AG09319 (cell line): ENCODE measurements at regions not wholly inside any gene's neighbourhood (a gene's known extent, or its start where the extent isn't known, plus 50 kb on each side); places are given as distances from the start of the nearest gene placed in this dataset.

Experiments
- DNase-seq: peaks from one replicate; pipeline ENCODE4 v3.0.0-alpha.2; 2010; ENCODE audit warnings: low read depth; ENCODE audit errors: extremely low read depth
- TF ChIP-seq, protein P1 (sequence below): IDR thresholded peaks from 2 replicates; pipeline ENCODE4 v1.5.1; 2011; ENCODE audit warnings: low read depth, mild to moderate bottlenecking, inconsistent platforms, low read length, moderate library complexity

DNA sequence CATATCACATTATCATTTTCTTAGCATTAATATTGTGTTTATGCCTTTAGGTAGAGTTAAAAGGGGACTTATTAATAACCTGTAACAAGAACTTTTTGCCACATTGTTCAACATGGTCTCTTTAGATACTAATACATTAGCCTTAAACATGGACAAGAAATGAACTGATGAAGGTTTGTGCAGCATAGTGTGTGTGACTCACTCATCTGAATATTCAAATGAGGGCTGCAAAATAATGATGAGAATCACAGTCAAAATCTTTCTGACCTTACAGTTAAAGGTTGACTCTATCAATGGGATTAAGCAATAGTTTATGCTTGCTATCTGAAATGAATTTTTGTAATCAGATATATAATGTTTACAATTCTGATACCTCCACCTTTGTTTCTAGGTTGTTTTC is 1189.3 kb upstream of the CITED2 start:
- DNase-seq: no peak
- TF ChIP-seq, protein P1, sequence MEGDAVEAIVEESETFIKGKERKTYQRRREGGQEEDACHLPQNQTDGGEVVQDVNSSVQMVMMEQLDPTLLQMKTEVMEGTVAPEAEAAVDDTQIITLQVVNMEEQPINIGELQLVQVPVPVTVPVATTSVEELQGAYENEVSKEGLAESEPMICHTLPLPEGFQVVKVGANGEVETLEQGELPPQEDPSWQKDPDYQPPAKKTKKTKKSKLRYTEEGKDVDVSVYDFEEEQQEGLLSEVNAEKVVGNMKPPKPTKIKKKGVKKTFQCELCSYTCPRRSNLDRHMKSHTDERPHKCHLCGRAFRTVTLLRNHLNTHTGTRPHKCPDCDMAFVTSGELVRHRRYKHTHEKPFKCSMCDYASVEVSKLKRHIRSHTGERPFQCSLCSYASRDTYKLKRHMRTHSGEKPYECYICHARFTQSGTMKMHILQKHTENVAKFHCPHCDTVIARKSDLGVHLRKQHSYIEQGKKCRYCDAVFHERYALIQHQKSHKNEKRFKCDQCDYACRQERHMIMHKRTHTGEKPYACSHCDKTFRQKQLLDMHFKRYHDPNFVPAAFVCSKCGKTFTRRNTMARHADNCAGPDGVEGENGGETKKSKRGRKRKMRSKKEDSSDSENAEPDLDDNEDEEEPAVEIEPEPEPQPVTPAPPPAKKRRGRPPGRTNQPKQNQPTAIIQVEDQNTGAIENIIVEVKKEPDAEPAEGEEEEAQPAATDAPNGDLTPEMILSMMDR: no peak

DNA sequence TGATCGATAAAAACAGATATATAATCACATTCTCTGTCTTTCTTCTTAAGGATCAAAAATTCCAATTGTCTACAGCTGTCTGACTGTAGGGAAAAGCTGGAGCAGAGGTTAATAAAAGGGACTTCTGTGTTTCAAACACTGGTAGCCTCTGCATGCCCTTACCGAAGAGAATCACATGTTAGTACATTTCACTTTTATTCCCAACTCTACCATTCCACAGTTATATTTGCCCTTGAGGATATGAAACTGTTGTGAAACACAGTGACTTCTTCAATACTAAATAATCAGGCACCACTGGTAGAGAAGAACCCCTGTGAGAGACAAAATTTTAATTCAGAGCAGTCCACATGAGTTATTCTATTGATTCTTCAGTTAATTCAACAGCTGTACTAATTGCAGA is 1187.3 kb upstream of the CITED2 start:
- TF ChIP-seq, protein P1: no peak
- DNase-seq: no peak

GRCh38 chr6:140560671-140561070 is 1186.2 kb upstream of the CITED2 start:
- TF ChIP-seq, protein P1: no peak
- DNase-seq: no peak

DNA sequence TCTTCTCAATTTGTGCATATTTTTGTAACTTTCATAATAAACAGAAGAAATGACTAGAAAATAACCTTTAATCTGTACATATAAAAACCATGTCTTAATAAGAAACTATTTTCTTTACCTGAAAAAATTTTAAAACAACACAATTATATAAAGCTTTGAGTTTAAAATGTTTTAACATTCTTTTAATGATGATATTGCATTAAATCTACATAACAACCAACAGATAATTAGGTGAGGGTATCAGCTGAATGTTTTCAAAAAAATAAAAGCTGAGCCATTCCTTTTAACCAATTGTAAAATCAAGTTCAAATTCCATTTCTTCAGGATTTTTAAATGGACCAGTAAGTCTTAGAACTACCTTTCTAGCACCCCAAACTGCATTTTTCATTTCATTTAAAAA is 1185.0 kb upstream of the CITED2 start:
- TF ChIP-seq, protein P1: no peak
- DNase-seq: no peak

GRCh38 chr6:140554421-140554820 is 1180.0 kb upstream of the CITED2 start:
- no peak for DNase-seq
- TF ChIP-seq, protein P1: no peak

GRCh38 chr6:140548366-140548765 is 1173.9 kb upstream of the CITED2 start:
- no peak for DNase-seq
- TF ChIP-seq, protein P1: no peak

DNA sequence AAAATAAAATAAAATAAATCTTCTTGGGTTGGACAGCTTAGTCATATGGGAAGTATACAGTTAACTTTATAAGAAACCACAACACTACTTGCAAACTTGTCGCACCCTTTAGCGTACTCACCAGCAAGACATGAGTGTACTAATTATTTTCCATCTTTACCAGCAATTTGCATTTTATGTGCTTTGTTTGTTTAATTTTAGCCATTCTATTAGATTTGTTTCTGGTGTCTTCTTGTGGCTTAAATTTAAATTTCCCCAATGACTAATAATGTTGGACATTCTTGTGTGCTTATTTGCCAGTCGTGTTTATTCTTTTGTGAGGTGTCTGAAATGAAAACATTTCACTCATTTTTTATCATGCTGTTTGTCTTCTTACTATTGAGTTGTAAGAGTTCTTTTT is 1172.2 kb upstream of the CITED2 start:
- TF ChIP-seq, protein P1: no peak
- no peak for DNase-seq

DNA sequence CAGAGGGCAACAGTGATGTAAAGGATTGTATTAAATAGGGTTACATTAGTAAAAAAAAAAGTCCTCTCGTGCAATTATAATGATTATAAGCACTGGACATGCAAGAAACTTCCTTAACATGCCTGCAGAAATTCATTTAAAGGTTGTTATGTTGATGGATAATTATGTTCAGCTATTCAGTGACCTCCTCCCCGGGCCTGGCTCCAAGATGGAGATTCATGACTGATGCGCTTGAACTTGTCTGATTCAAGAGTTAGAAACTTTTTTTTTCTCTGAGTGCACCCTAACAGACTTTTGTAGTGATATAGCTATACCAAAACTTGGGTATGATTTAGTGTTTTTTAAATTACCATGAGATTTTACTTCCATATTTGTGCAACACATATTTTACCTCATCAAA is 1170.0 kb upstream of the CITED2 start:
- TF ChIP-seq, protein P1: no peak
- DNase-seq: no peak
